GM19463 (cell line): ENCODE measurements at regions not wholly inside any gene's neighbourhood (a gene's known extent, or its start where the extent isn't known, plus 50 kb on each side); places are given as distances from the start of the nearest gene placed in this dataset.

Experiments used
- ATAC-seq: cut with Tn5 transposase; IDR thresholded peaks from one replicate; pipeline ENCODE4 v1.9.1; 2021; ENCODE audit warnings: mild to moderate bottlenecking, moderate library complexity; ENCODE audit not compliant: unreplicated experiment

- ATAC-seq: no peak
Observed at GRCh38 chr7:36029853-36030515, 123.1 kb upstream of the EEPD1 start.

DNA sequence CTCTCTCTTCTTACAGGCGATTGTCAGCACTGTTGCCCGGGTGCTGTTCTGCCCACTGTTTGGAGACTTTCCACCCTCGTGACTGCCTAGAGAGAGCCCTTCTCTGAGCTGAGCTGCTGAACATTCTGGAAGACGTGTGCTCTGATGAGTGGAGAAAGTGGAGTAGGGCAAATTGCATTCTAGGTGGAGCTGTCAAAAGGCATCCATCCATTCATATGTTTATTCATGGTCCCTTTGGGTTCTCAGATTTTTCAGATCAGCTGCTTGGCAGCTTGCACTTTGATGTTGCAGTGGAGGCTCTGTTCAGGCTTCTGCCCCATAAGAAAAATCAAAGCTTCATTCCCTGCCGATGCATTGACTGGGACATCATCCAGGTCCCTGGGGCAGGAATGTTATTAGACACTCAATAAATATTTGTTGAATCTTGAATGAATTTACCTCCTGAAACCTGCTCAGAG is 120.7 kb upstream of the EEPD1 start:
- no peak for ATAC-seq

DNA sequence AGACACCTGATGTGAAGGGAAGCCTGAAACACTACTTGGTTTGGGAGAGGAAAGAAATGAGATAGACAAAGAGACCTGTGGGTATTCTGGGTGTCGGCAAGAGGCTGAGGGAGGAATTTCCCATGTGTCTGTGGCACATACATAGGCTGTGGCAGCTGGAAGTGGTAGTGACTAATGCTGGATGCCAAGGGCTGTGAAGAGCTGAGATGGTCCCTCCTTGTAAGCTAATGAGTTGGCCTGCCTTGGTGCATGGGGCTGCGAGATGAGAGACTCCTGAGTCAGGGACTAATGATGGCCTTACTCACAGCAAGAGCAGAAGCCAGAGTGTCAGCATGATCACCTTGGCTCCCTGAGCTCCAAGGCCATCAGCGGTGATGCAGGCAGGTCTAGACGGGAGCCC is 119.0 kb upstream of the EEPD1 start:
- no peak for ATAC-seq

DNA sequence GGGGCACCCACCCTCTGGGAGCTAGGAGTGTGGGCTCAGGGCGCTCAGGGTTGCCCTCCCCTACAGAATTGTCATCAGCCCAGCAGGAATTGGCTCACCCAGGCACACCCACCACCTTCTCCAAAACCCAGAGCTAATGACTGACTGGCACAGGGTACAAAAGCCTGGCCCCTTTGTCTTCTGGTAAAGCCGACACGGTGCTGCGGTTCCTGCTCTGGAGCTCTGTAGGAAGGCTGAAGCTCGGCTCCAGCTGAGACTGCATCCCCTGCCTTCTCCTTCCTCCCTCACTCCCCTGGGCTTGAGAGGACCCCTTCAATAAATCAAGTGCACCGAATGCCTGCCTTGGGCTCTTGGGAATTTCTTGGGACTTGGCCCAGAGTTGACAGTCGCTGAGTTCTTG is 117.9 kb upstream of the EEPD1 start:
- no peak for ATAC-seq

GRCh38 chr7:36036590-36036989 is 116.5 kb upstream of the EEPD1 start:
- ATAC-seq: no peak

GRCh38 chr7:36037121-36037662 is 115.9 kb upstream of the EEPD1 start:
- ATAC-seq: no peak

- ATAC-seq: no peak
Observed at GRCh38 chr7:36038063-36038721, 114.9 kb upstream of the EEPD1 start.

- ATAC-seq: no peak
Observed at GRCh38 chr7:36039243-36039642, 113.8 kb upstream of the EEPD1 start.

DNA sequence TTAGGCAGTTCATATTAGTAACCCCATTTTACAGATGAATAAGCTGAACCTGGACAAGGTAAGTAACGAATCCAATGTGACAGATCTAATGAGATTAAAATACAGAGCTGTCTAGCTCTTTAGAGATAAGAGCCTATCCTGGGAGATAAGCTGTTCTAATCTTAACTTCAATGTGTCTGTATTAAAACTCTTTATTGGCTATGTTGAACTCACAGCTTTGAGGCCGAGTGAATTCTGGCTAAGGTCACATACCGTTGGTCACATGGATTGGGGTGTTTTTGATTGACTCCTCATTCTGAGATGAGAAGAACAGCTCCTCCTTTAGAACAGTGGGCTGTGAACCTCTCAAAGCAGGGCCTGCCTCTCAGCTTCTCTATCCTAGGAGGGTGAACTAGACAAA is 113.4 kb upstream of the EEPD1 start:
- ATAC-seq: no peak

DNA sequence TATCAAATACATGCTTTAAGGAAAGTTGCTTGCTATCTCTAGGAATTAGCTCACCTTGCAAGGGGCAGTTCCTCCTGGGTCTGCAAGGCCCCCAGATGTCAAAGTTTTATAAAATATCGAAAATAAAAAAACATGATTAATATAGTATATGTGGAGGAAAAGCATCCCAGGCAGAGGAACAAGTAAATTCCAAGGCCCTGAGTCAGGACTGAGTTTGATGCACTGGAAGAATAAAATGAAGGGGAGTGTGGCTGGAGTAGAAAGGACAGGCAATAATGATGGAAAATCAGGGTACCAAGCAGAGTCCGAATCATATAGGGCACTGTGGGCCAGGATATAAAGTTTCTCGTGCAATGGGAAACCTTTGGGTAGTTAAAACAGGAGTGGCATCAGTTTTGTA is 112.4 kb upstream of the EEPD1 start:
- no peak for ATAC-seq

- ATAC-seq: no peak
Observed at GRCh38 chr7:36044101-36044892, 108.8 kb upstream of the EEPD1 start.

- ATAC-seq: no peak
Observed at GRCh38 chr7:36045326-36045725, 107.7 kb upstream of the EEPD1 start.

DNA sequence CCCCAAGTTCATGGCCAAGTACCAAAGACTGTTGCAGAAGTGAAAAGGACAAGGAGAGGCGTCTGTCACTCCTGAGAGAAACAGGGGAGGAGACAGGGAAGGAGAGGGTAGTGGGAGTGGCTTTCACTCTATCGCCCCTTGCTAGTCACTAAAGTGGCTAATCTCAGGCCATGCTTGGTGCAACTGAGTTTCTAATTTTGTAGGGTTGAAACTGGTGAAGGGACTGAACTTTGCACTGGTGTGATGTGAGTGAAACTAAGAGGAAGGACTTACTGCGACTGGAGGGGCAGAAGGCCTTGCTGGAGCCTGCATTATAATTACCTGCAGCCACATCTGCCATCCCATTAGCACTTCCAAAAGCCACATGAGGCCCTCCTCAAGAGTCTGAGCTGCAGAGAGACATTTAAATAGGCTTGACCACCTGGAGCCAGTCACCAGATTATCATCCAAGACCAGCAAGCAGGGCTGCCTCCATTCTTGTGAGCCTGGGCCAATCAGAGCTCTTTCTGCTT is 107.2 kb upstream of the EEPD1 start:
- peak; percentile 71 for ATAC-seq

DNA sequence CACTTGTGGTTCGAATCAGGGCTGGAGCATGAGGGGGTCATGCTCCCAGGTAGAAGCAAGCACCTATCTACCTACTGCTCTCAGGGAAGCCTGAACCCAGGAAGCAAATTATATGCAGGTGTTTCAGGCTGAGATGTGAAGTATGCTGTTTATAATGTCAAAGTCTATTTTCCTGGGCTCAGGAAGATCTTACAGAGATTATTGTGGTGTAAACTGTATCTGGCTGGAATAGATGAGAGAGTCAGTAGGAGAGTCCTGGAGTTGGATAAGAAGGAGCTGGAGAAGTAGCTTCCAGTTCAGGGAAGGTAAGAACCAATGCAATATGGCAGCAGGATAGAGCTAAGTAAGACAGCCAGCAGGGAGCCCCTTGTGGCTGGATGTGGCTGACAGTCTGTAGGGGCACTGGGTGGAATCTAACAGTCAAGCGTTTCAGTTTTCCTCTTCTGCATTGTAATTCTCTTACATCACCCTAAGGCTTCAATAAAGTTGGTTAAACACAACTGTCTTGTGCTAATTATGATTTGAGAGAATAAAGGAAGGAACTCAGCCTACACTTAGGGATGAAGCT is 105.9 kb upstream of the EEPD1 start:
- no peak for ATAC-seq

DNA sequence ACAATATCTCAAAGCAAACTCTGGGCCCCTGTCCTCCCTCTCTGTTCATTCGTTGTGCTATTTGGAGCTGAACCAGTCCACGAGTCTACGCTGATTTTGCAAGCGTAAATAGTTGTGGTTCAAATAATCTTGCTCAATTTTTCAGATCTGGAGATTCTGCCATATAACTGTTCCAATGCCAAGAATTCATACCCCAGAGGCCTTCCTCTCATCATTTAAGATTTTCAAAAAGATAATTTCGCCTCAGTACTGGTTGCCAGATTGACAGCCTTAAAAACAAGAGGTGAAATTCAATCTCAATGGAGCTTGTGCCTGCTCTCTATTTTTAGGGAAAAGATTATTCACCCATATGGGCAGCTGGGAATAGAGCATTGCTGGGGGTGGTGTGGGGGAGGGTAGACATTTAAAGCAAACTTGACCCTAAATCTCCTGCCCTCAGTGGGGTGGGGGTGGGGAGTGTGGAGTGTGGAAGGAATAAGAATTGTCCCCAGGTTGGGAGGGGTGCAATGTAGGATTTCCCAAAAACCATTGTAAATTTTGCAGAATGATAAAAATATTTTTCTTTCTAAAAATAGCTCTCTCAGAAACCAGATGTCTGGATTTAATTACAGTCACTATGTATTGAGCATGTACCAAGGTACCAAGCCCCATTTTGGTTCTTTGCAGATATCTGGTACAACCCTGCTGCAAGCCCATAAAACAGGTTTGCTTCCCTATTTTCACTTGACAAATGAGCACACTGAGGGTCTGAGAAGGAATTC is 104.7 kb upstream of the EEPD1 start:
- no peak for ATAC-seq

GRCh38 chr7:36048902-36049240 is 104.2 kb upstream of the EEPD1 start:
- no peak for ATAC-seq

DNA sequence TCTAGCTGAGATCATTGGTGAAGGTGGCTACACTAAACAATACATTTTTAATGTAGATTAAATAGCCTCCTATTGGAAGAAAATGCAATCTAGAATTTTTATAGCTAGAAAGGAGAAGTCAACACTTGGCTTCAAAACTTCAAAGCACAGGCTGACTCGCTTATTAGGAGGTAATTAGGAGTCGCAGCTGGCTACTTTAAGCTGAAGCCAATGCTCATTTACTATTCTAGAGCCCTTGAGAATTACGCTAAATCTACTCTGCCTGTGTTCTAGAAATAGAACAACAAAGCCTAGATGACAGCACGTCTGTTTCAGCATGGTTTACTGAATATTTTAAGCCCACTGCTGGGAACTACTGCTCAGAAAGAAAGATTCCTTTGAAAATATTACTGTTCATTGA is 101.6 kb upstream of the EEPD1 start:
- ATAC-seq: no peak

DNA sequence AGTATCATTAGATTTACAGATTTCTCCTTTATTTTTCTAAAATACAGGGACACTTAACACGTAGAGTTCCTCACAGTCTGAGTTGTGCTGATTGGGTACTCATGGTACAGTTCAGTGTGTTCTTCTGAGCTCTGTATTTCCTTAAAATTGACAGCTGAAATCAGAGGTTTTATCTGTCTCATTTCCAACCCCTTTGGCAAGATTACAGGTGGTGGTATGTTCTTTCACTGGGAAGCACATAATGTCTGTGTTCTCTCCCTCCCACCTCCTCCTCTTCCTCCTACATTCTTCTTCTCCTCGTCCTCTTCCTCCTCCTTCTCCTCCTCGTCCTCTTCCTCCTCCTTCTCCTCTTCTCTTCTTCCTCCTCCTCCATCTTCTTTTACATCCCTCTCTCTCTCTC is 99.5 kb upstream of the EEPD1 start:
- ATAC-seq: no peak

DNA sequence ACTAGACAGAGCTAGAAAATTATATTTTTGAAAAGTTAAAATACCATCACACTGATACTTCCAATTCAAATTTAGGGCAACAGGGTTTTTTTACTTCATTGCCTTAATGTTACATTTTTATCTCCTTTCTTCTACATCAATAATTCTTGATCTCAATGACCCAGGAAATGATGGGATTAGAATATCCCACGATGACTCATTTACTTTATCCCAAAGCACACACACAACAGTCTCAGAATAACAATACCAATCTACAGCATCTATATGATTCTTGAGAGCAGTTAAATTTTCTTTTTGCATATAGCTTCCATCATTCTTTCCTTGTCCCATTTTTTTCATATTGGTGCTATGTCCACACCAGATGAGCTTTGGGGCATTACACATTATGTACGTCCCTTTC is 98.4 kb upstream of the EEPD1 start:
- ATAC-seq: no peak

DNA sequence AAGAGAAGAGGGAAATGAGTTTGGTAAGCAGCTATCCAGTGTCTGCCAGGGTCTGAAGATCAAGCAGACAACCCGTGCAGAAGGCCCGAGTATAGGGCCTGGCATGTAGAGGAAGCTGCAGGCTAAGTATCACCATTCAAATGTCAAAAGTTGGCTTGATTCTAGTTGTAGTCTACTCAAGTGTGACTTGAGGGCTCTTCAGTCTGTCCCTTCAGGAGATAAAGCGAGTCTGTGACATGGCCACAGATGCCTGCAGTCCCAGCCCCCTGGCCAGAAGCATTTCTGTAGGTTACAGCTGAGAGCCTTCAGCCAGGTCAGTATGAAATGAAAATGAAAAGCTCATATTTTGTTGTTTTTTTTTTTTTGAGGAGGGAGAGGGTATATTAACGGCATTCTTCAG is 97.8 kb upstream of the EEPD1 start:
- no peak for ATAC-seq

- peak; percentile 46 for ATAC-seq
Observed at GRCh38 chr7:36057323-36057722, 95.7 kb upstream of the EEPD1 start.
